ENCODE measurements at regions not wholly inside any gene's neighbourhood (a gene's known extent, or its start where the extent isn't known, plus 50 kb on each side); places are given as distances from the start of the nearest gene placed in this dataset.

DNA sequence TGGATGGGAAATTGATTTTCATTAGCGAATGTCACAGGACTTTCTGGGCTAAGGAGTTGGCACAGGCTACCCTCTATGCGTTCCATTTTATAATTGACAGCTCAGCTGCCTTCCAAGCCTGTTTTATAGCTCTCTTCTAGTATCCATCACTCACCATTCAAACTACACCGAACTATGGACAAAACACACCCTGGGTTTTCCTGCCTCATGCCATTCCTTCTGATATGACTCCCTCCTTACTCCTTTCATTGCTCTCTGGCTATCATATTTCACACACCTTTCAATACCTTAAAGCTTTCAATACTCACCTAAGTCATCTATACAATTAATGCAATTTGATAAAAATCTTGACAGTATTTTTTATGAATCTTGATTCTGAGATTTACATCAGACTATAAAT, 181.3 kb downstream of the RAP2A start:
- TF ChIP-seq IRF4 (IDR thresholded peaks at IDR 0.05; ENCODE audit: low read depth, low read length): no peak
- TF ChIP-seq, protein P1, sequence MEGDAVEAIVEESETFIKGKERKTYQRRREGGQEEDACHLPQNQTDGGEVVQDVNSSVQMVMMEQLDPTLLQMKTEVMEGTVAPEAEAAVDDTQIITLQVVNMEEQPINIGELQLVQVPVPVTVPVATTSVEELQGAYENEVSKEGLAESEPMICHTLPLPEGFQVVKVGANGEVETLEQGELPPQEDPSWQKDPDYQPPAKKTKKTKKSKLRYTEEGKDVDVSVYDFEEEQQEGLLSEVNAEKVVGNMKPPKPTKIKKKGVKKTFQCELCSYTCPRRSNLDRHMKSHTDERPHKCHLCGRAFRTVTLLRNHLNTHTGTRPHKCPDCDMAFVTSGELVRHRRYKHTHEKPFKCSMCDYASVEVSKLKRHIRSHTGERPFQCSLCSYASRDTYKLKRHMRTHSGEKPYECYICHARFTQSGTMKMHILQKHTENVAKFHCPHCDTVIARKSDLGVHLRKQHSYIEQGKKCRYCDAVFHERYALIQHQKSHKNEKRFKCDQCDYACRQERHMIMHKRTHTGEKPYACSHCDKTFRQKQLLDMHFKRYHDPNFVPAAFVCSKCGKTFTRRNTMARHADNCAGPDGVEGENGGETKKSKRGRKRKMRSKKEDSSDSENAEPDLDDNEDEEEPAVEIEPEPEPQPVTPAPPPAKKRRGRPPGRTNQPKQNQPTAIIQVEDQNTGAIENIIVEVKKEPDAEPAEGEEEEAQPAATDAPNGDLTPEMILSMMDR (IDR thresholded peaks at IDR 0.05 in 2 of 3, conservative IDR thresholded peaks at IDR 0.05 in 1 of 3; ENCODE audit: control insufficient read depth in 2 of 3, extremely low read depth in 1 of 3, insufficient read depth in 1 of 3, low read depth in 3 of 3, low read length in 3 of 3): no peak
- no peak for TF ChIP-seq EGR1 (IDR thresholded peaks at IDR 0.05; ENCODE audit: borderline replicate concordance in 1 of 2, low read depth in 2 of 2, low read length in 2 of 2)
- TF ChIP-seq, protein P2, sequence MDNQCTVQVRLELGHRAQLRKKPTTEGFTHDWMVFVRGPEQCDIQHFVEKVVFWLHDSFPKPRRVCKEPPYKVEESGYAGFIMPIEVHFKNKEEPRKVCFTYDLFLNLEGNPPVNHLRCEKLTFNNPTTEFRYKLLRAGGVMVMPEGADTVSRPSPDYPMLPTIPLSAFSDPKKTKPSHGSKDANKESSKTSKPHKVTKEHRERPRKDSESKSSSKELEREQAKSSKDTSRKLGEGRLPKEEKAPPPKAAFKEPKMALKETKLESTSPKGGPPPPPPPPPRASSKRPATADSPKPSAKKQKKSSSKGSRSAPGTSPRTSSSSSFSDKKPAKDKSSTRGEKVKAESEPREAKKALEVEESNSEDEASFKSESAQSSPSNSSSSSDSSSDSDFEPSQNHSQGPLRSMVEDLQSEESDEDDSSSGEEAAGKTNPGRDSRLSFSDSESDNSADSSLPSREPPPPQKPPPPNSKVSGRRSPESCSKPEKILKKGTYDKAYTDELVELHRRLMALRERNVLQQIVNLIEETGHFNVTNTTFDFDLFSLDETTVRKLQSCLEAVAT (IDR thresholded peaks at IDR 0.05): no peak
- no peak for TF ChIP-seq MXI1 (IDR thresholded peaks at IDR 0.05; ENCODE audit: low read depth, low read length)
- TF ChIP-seq, protein P3, sequence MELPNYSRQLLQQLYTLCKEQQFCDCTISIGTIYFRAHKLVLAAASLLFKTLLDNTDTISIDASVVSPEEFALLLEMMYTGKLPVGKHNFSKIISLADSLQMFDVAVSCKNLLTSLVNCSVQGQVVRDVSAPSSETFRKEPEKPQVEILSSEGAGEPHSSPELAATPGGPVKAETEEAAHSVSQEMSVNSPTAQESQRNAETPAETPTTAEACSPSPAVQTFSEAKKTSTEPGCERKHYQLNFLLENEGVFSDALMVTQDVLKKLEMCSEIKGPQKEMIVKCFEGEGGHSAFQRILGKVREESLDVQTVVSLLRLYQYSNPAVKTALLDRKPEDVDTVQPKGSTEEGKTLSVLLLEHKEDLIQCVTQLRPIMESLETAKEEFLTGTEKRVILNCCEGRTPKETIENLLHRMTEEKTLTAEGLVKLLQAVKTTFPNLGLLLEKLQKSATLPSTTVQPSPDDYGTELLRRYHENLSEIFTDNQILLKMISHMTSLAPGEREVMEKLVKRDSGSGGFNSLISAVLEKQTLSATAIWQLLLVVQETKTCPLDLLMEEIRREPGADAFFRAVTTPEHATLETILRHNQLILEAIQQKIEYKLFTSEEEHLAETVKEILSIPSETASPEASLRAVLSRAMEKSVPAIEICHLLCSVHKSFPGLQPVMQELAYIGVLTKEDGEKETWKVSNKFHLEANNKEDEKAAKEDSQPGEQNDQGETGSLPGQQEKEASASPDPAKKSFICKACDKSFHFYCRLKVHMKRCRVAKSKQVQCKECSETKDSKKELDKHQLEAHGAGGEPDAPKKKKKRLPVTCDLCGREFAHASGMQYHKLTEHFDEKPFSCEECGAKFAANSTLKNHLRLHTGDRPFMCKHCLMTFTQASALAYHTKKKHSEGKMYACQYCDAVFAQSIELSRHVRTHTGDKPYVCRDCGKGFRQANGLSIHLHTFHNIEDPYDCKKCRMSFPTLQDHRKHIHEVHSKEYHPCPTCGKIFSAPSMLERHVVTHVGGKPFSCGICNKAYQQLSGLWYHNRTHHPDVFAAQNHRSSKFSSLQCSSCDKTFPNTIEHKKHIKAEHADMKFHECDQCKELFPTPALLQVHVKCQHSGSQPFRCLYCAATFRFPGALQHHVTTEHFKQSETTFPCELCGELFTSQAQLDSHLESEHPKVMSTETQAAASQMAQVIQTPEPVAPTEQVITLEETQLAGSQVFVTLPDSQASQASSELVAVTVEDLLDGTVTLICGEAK (IDR thresholded peaks at IDR 0.05; ENCODE audit: borderline replicate concordance): no peak
- TF ChIP-seq CEBPB (IDR thresholded peaks at IDR 0.05; ENCODE audit: borderline replicate concordance in 1 of 2, low read depth in 2 of 2, low read length in 2 of 2): no peak

Data from GM12878 (cell line).